ENCODE measurements at regions not wholly inside any gene's neighbourhood (a gene's known extent, or its start where the extent isn't known, plus 50 kb on each side); places are given as distances from the start of the nearest gene placed in this dataset.

GRCh38 chr2:226579519-226579918 lies 220.1 kb downstream of the IRS1 start:
- Mint-ChIP-seq H3K27ac (ENCODE audit: unreplicated experiment) (no peak overlapping the region), H3K36me3 (ENCODE audit: insufficient read depth, unreplicated experiment) (no peaks in the 10 kb centered on the region), H3K27me3 (ENCODE audit: unreplicated experiment) (no peaks in the 10 kb centered on the region), H3K4me3 (ENCODE audit: low read depth, unreplicated experiment) (no peak overlapping the region), H3K4me1 (ENCODE audit: low read depth, unreplicated experiment) (peaks cover 52% of the 10 kb centered on the region), H3K9me3 (ENCODE audit: low read depth, unreplicated experiment) (peaks cover 9% of the 10 kb centered on the region)
- intact Hi-C loops (cut with micrococcal nuclease; ENCODE audit: unreplicated experiment), result loop anchor here (2.0 to 5.0 kb wide), 3 partner anchors 62 to 223 kb away; no protein-coding TSS in a partner anchor
- no peak for TF ChIP-seq CTCF (IDR thresholded peaks at IDR 0.05; ENCODE audit: unreplicated experiment)
- CTCF ChIA-PET, result interaction anchor here (0.6 to 0.7 kb wide), 3 partner anchors 32 to 223 kb away, joined by 3 read pairs; no protein-coding TSS in a partner anchor
- DNase-seq, result no peak
- no TSS peak for BruUV-seq (replicated peaks)

- BruUV-seq (replicated peaks), result no TSS peak
- Mint-ChIP-seq H3K27me3 (ENCODE audit: unreplicated experiment) (no peaks in the 10 kb centered on the region), H3K4me1 (ENCODE audit: low read depth, unreplicated experiment) (peaks cover 49% of the 10 kb centered on the region), H3K27ac (ENCODE audit: unreplicated experiment) (no peak overlapping the region), H3K9me3 (ENCODE audit: low read depth, unreplicated experiment) (peaks cover 9% of the 10 kb centered on the region), H3K4me3 (ENCODE audit: low read depth, unreplicated experiment) (no peak overlapping the region), H3K36me3 (ENCODE audit: insufficient read depth, unreplicated experiment) (no peaks in the 10 kb centered on the region)
- peak; percentile 48 for DNase-seq
- intact Hi-C loops (cut with micrococcal nuclease; ENCODE audit: unreplicated experiment), result loop anchor here (2.0 to 5.0 kb wide), 3 partner anchors 62 to 223 kb away; no protein-coding TSS in a partner anchor
- no peak for TF ChIP-seq CTCF (IDR thresholded peaks at IDR 0.05; ENCODE audit: unreplicated experiment)
- CTCF ChIA-PET, result interaction anchor here (0.6 to 1.0 kb wide), 4 partner anchors 32 to 224 kb away, joined by 3 to 4 read pairs (median 3); no protein-coding TSS in a partner anchor
These were observed 220.7 kb downstream of the IRS1 start for GRCh38 chr2:226578879-226579278.

DNA sequence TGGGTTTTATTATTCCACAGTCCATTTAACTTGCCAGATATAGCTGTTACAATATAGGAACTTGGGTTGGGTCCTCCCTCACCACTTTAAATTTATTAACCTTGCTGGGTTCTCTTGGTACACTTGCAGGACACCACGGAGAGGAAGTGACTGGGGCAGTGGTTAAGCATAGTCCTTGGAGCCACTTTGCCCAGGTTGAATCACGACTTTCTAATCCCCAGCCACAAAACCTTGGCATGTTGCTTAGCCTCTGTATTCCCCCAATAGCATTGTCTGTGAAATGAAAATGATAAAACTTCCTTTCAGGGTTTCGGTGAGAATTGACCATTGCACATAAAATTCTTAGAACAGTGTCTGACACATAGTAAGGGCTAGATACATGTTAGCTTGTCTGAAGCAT lies 221.2 kb downstream of the IRS1 start:
- Mint-ChIP-seq H3K36me3 (ENCODE audit: insufficient read depth, unreplicated experiment) (no peaks in the 10 kb centered on the region), H3K27me3 (ENCODE audit: unreplicated experiment) (no peaks in the 10 kb centered on the region), H3K4me3 (ENCODE audit: low read depth, unreplicated experiment) (no peak overlapping the region), H3K4me1 (ENCODE audit: low read depth, unreplicated experiment) (peaks cover 44% of the 10 kb centered on the region), H3K27ac (ENCODE audit: unreplicated experiment) (no peak overlapping the region), H3K9me3 (ENCODE audit: low read depth, unreplicated experiment) (peaks cover 6% of the 10 kb centered on the region)
- intact Hi-C loops (cut with micrococcal nuclease; ENCODE audit: unreplicated experiment), result loop anchor here (2.0 to 5.0 kb wide), 3 partner anchors 61 to 224 kb away; no protein-coding TSS in a partner anchor
- no peak for DNase-seq
- CTCF ChIA-PET, result interaction anchor here (1.0 kb wide), 1 partner anchor 40 kb away, joined by 4 read pairs; no protein-coding TSS in a partner anchor
- BruUV-seq (replicated peaks), result no TSS peak
- TF ChIP-seq CTCF (IDR thresholded peaks at IDR 0.05; ENCODE audit: unreplicated experiment), result no peak

DNA sequence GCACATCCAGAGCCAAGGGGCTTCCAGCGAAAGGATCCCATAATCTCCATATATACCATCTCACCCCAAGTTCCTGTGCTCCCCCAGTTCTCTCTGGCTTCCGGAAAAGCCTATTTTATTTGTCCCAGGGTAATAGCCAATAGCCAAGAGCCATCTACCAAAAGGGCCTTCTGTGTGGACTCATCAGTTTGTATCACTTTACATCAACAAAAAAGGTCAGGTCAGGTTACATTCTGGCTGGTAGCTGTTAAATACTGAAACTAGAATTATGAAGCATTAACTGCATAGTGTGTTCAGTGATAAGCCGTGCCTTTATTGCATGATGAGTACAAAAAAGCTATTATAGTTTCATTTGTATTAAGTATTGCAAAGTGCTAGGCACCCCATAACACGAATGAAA lies 223.7 kb downstream of the IRS1 start:
- CTCF ChIA-PET, result no interaction called here
- intact Hi-C loops (cut with micrococcal nuclease; ENCODE audit: unreplicated experiment), result loop anchor here (5.0 kb wide), 2 partner anchors 59 to 226 kb away; no protein-coding TSS in a partner anchor
- H3K36me3 Mint-ChIP-seq (ENCODE audit: insufficient read depth, unreplicated experiment), result no peaks in the 10 kb centered on the region
- no TSS peak for BruUV-seq (replicated peaks)
- H3K4me1 Mint-ChIP-seq (ENCODE audit: low read depth, unreplicated experiment), result peaks cover 19% of the 10 kb centered on the region
- no peak for TF ChIP-seq CTCF (IDR thresholded peaks at IDR 0.05; ENCODE audit: unreplicated experiment)
- H3K27ac Mint-ChIP-seq (ENCODE audit: unreplicated experiment), result no peak overlapping the region
- H3K27me3 Mint-ChIP-seq (ENCODE audit: unreplicated experiment), result no peaks in the 10 kb centered on the region
- no peak for DNase-seq
- H3K4me3 Mint-ChIP-seq (ENCODE audit: low read depth, unreplicated experiment), result no peak overlapping the region
- H3K9me3 Mint-ChIP-seq (ENCODE audit: low read depth, unreplicated experiment), result no peaks in the 10 kb centered on the region

All from Calu3 (cell line).